Activated naive CD8-positive, alpha-beta T cell treated with anti-CD3 and anti-CD28 coated beads, Interleukin-2, amount 50 U/mL, for 24 hours (primary cell): ENCODE measurements at regions not wholly inside any gene's neighbourhood (a gene's known extent, or its start where the extent isn't known, plus 50 kb on each side); places are given as distances from the start of the nearest gene placed in this dataset.

ENCODE experiments used
- ATAC-seq: fragments of 150-1000 bp; cut with Tn5 transposase; one replicate; pipeline ENCODE4 v1.10.0; 2021
- DNase-seq: peaks from one replicate; pipeline ENCODE4 v3.0.0; 2021
- H3K27ac Mint-ChIP-seq: one replicate; pipeline ENCODE4 v1.8.0; 2021; ENCODE audit warnings: mild to moderate bottlenecking, mixed read lengths
- H3K27me3 Mint-ChIP-seq: one replicate; pipeline ENCODE4 v1.8.0; 2021; ENCODE audit warnings: mixed read lengths
- H3K36me3 Mint-ChIP-seq: one replicate; pipeline ENCODE4 v1.8.0; 2021; ENCODE audit warnings: low read depth, mixed read lengths
- H3K4me1 Mint-ChIP-seq: one replicate; pipeline ENCODE4 v1.8.0; 2021; ENCODE audit warnings: mixed read lengths
- H3K4me3 Mint-ChIP-seq: one replicate; pipeline ENCODE4 v1.8.0; 2021; ENCODE audit warnings: mild to moderate bottlenecking, moderate library complexity, mixed read lengths
- H3K9me3 Mint-ChIP-seq: one replicate; pipeline ENCODE4 v1.8.0; 2021; ENCODE audit warnings: mixed read lengths

DNA sequence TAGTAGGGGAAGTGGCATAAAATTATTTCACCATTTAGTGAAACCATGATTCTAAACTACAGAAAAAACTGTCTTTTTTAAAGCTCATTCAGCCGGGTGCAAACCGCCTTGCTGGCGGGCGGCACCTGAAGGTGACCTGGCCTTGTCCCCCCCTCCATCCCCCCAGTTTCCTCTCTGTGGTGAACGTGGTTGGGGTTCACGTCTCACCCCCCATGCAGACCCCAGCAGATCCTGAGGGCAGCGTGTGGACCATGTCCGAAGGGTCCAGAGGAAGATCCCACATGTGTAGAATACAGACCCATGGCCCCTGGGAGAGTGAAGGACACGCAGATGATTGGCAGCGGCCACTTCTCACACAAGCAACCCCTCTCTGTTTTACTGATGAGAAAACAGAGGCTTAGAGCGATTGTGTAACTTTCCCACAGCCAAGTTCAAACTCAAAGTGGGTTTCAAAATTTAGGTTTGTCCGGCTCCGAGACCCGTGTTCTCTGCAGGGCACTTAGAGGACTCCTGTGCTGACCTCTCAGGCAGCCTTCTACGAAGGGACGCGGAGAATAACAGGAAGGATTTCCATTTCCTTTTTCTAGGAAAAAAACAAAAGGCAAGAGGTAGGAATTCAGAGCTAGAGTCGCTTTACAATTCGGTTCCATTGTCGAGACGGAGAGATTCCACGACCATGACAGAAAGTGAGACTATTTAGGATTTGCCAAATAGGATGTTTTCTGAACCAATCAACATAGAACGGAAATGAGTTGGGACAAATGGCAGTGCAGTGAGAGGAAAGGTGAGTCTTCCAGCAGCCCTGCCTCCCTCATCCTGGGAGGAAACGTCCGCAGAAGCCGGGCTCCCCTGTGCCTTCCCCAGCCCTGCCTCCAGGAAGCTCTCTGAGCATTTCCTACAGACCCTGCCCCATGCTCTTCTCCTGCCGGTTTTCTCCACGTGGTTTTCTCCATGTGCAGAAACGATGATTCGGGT lies 67.6 kb upstream of the PITRM1 start:
- ATAC-seq (no peak), DNase-seq (no peak)
- Mint-ChIP-seq H3K4me1 (peaks cover 2% of the 10 kb centered on the region), H3K36me3 (no peaks in the 10 kb centered on the region), H3K9me3 (no peaks in the 10 kb centered on the region), H3K27ac (no peak overlapping the region), H3K27me3 (peaks cover 46% of the 10 kb centered on the region), H3K4me3 (no peak overlapping the region)

DNA sequence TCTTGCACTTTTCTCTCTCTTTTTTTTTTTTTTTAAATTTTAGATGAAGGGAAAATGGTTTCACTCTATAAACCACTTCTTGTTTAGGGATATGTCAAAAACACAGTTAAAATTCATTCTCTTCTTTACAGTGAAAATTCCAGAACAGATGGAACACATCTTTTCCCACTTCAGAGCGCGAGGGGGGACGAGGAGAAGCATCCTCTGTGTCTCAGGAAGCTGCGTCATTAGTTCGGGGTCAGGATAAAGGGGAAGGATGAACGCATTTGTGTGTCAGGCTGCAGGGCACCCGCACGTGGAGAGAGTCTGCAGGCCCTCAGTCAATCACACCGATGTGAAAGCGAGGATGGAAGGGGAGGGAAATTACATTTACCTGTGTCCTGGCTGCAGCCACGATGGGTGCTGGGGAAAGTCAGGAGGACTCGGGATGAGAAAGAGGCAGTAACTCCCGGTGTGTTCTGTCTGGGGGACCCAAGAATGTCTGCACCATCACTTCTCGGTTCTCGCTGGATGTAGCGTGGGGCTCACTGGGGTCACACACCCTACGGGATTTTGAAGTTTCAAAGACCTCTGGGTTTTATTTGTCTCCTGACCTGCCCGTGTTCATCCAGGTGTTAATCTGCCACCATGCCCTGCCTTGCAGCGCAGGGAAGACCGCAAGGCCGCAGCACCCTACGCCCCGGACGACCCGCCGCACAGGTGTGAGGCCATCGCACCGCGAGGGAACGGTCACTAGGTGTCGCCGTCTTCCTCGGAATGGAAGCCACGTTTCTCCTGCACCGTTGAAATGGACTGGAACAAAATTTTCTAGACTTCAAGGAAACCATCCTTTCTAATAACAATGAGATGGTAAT lies 66.7 kb upstream of the PITRM1 start:
- H3K27ac Mint-ChIP-seq: no peak overlapping the region
- no peaks in the 10 kb centered on the region for H3K36me3 Mint-ChIP-seq
- peak; percentile 66 for ATAC-seq
- H3K27me3 Mint-ChIP-seq: peaks cover 50% of the 10 kb centered on the region
- H3K4me1 Mint-ChIP-seq: peaks cover 2% of the 10 kb centered on the region
- H3K4me3 Mint-ChIP-seq: no peak overlapping the region
- DNase-seq: peak; percentile 79
- no peaks in the 10 kb centered on the region for H3K9me3 Mint-ChIP-seq

- Mint-ChIP-seq H3K27me3 (peaks cover 54% of the 10 kb centered on the region), H3K27ac (no peak overlapping the region)
Observed at GRCh38 chr10:3238115-3238871, 65.7 kb upstream of the PITRM1 start.

DNA sequence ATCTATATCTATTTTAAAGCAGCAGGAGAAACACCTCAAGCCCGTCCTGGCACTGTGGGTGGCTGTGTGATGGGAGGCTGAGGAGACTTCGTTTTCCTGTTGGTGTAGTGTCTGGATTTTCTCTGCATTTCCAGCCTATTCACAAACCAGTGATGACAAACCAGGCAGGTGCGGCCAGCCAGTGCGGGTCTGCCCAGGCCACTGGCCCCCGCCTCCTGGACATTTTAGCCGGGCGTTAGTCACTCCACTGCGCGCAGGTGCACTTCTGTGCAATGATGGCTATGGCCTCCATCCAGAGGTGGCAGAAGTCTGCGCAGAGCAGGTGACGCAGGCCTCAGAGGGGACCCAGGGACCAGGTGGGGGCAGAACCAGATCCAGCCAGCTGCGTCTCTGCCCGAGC lies 64.9 kb upstream of the PITRM1 start:
- Mint-ChIP-seq H3K9me3 (no peaks in the 10 kb centered on the region), H3K4me3 (no peak overlapping the region), H3K27me3 (peaks cover 60% of the 10 kb centered on the region), H3K4me1 (peaks cover 2% of the 10 kb centered on the region), H3K36me3 (no peaks in the 10 kb centered on the region), H3K27ac (no peak overlapping the region)
- DNase-seq (no peak), ATAC-seq (no peak)

More at GRCh38 chr10:3238115-3238871, 65.7 kb upstream of the PITRM1 start:
- no peak for DNase-seq
- no peak for ATAC-seq
- H3K4me1 Mint-ChIP-seq: peaks cover 2% of the 10 kb centered on the region
- no peak overlapping the region for H3K4me3 Mint-ChIP-seq
- no peaks in the 10 kb centered on the region for H3K36me3 Mint-ChIP-seq
- no peaks in the 10 kb centered on the region for H3K9me3 Mint-ChIP-seq

DNA sequence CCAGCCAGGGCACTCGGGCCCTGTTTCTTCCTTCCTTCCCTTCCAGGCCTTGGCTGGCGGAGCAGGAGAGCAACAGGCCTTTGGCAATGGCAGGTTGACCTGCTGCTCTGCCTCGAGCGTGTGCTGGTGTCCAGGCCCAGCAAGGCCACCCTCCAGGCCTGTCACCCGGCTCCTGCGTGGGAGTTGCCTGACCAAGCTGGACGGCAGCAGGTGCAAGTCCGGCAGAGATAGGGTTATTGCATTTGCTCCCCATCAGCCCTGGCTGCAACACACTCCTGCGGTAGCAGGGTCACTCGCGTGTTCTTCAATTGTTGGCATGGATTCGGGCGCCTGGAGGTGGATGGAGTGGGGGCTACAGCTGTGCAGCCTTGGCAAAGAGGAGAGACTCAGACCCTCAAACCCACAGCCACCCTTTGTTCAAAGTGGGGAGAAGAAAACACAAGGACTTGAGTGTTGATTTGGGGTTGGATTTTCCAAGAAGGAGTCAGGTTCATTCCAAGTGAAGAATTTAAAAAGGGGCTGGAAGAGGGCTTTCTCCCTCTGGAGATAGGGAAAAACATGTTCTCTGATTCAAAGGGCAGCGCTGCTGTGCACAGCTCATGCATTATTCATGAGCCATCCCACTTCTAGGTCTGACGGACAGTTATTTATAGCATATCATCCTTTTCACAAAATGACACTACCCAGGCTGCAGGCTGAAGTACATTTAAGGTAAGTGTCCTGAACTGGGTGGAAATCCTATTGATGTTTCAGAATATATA lies 64.2 kb upstream of the PITRM1 start:
- Mint-ChIP-seq H3K4me3 (no peak overlapping the region), H3K9me3 (no peaks in the 10 kb centered on the region), H3K36me3 (no peaks in the 10 kb centered on the region), H3K27me3 (peaks cover 66% of the 10 kb centered on the region), H3K27ac (no peak overlapping the region), H3K4me1 (peaks cover 2% of the 10 kb centered on the region)
- DNase-seq (no peak), ATAC-seq (no peak)

GRCh38 chr10:3235996-3236510 lies 63.5 kb upstream of the PITRM1 start:
- ATAC-seq: no peak
- Mint-ChIP-seq H3K4me3 (no peak overlapping the region), H3K9me3 (no peaks in the 10 kb centered on the region), H3K27ac (no peak overlapping the region), H3K27me3 (peaks cover 63% of the 10 kb centered on the region), H3K36me3 (no peaks in the 10 kb centered on the region), H3K4me1 (peaks cover 2% of the 10 kb centered on the region)
- DNase-seq: no peak

DNA sequence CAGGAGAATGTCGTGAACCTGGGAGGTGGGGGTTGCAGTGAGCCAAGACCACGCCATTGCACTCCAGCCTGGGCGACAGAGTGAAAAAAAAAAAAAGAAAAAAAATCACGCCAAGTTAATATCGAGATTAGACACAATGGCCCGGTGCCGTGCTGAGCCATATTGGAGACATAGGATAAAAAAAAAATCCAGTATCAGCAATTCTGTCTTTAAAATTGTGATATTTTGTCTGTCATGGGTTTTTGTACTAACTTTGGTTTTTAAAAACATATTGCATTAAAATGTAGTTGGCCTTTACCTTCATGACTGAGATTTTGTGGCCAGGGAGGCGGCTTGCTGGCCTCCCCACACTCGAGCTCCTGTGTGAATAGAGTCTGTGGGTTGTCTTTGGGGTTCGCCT lies 62.8 kb upstream of the PITRM1 start:
- no peak overlapping the region for H3K27ac Mint-ChIP-seq
- no peak overlapping the region for H3K4me3 Mint-ChIP-seq
- H3K36me3 Mint-ChIP-seq: no peaks in the 10 kb centered on the region
- no peaks in the 10 kb centered on the region for H3K9me3 Mint-ChIP-seq
- ATAC-seq: no peak
- DNase-seq: no peak
- peaks cover 2% of the 10 kb centered on the region for H3K4me1 Mint-ChIP-seq
- H3K27me3 Mint-ChIP-seq: peaks cover 61% of the 10 kb centered on the region

DNA sequence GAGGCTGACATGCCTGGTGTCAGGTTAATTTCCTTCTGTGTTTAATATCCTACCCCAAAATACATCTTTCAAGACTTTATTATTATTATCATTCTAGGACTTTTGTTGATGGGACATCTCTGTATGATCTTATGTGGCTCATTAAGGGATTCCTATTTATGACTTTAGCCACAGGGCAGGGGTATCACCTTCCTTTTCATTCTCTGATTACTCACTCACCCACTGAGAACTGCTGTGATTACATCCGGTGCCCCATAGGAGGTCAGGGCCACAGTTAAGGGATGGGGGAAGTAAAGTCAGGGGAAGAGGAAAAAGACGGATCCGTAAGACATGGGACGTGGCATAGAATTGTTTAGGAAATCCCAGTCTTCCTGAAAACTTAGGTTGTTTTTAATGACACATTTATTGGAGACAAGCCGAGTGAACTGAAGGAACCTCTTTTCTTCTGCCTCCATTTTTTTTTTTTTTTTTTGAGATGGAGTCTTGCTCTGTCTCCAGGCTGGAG lies 61.0 kb upstream of the PITRM1 start:
- ATAC-seq (no peak), DNase-seq (no peak)
- Mint-ChIP-seq H3K36me3 (no peaks in the 10 kb centered on the region), H3K27ac (no peak overlapping the region), H3K4me3 (no peak overlapping the region), H3K9me3 (no peaks in the 10 kb centered on the region), H3K4me1 (peaks cover 2% of the 10 kb centered on the region), H3K27me3 (peaks cover 46% of the 10 kb centered on the region)

- DNase-seq: no peak
- no peak overlapping the region for H3K27ac Mint-ChIP-seq
- no peak for ATAC-seq
- H3K27me3 Mint-ChIP-seq: peaks cover 35% of the 10 kb centered on the region
- no peak overlapping the region for H3K4me3 Mint-ChIP-seq
- no peaks in the 10 kb centered on the region for H3K9me3 Mint-ChIP-seq
- no peaks in the 10 kb centered on the region for H3K36me3 Mint-ChIP-seq
- H3K4me1 Mint-ChIP-seq: peaks cover 16% of the 10 kb centered on the region
Observed at GRCh38 chr10:3231951-3232730, 59.6 kb upstream of the PITRM1 start.

DNA sequence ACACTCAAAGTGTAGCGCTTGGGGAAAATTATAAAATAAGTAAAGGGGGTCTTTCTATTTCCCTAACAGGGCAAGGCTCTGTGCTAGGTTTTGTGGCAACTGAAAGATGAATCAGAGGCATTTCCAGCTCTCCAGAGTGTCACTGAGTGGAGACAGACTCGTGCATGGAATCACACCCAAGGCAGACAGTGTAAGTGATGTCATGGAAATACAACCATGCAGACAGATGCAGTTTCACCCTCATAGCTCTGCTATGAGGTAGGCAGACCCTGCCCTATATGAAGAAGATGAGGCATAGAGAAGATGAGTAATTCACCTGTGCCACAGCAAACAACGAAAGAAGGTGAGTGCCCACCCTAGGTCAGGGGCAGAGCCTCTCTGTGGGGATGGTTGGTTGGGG lies 57.2 kb upstream of the PITRM1 start:
- H3K36me3 Mint-ChIP-seq: no peaks in the 10 kb centered on the region
- DNase-seq (no peak), ATAC-seq (peak; percentile 7)
- H3K27ac Mint-ChIP-seq: no peak overlapping the region
- peaks cover 22% of the 10 kb centered on the region for H3K27me3 Mint-ChIP-seq
- no peak overlapping the region for H3K4me3 Mint-ChIP-seq
- H3K4me1 Mint-ChIP-seq: peaks cover 22% of the 10 kb centered on the region
- no peaks in the 10 kb centered on the region for H3K9me3 Mint-ChIP-seq

DNA sequence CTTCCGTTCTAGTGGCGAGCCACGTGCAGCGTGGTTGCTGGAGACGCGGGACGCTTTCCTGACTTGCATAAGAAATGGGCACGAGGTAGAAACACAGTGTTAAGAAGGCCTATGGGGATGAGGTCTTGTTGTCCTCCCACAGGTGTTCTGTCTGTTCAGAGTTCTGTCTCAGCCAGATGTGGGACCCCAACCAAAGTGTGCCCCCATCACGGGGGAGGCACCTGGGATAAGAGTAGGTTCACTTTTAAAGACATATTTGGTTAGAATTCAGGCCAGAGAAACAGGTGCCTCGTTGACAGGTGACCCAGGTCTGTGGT lies 56.0 kb upstream of the PITRM1 start:
- H3K36me3 Mint-ChIP-seq: no peaks in the 10 kb centered on the region
- H3K27ac Mint-ChIP-seq: no peak overlapping the region
- no peaks in the 10 kb centered on the region for H3K9me3 Mint-ChIP-seq
- H3K27me3 Mint-ChIP-seq: peaks cover 17% of the 10 kb centered on the region
- DNase-seq (no peak), ATAC-seq (no peak)
- H3K4me1 Mint-ChIP-seq: peaks cover 22% of the 10 kb centered on the region
- no peak overlapping the region for H3K4me3 Mint-ChIP-seq

DNA sequence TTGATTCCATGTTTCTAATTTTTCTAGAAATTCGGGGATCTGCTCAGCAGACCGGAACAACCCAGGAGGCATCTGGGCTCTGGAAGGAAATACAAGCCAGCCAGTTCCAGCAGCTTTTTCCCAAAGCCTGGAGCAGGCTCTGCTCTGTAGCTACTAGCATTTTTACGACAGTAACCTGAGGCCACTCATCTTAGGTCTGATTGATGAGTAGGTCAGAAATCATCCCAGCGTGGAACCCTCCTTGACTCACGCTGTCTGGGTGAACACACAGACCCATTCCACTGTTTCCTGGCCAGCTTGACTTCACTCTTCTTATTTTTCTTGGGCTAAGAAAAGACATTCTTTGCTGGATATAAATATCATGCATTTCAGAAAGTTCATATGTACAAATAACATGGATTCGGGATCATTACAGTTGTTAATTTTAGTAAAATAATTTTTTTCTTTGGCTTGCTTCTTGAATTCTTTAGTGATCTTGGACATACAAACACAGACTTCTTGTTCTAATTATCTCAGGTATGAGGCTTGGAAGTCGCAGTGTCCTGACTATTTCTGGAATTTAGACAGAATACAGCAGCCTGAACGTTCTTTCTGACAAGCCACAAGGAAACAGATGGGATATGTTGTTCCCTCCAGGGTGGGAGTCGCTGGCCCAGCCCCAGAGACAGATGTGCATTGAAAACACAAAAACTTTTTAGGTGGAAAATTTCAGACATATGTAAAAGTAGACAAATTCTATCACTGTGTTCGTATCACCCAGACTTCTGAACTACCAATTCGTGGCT lies 54.6 kb upstream of the PITRM1 start:
- no peak for DNase-seq
- Mint-ChIP-seq H3K27me3 (peaks cover 5% of the 10 kb centered on the region), H3K4me3 (peak overlapping the region; percentile 59), H3K36me3 (no peaks in the 10 kb centered on the region), H3K9me3 (no peaks in the 10 kb centered on the region), H3K27ac (peak overlapping the region; percentile 73), H3K4me1 (peaks cover 22% of the 10 kb centered on the region)
- ATAC-seq: peak; percentile 34
